GM19463 (cell line): ENCODE measurements at regions not wholly inside any gene's neighbourhood (a gene's known extent, or its start where the extent isn't known, plus 50 kb on each side); places are given as distances from the start of the nearest gene placed in this dataset.

Experiments
- ATAC-seq: cut with Tn5 transposase; IDR thresholded peaks from one replicate; pipeline ENCODE4 v1.9.1; 2021; ENCODE audit warnings: mild to moderate bottlenecking, moderate library complexity; ENCODE audit not compliant: unreplicated experiment

- no peak for ATAC-seq
Measured at GRCh38 chr14:71321574-71322315, 414.5 kb downstream of the PCNX1 start.

GRCh38 chr14:71322655-71323250 lies 415.5 kb downstream of the PCNX1 start:
- no peak for ATAC-seq

- ATAC-seq, result no peak
Measured at GRCh38 chr14:71324767-71325272, 417.6 kb downstream of the PCNX1 start.

- no peak for ATAC-seq
Measured at GRCh38 chr14:71327691-71328090, 420.4 kb downstream of the PCNX1 start.

- ATAC-seq, result no peak
Measured at GRCh38 chr14:71328183-71328582, 420.9 kb downstream of the PCNX1 start.

GRCh38 chr14:71328954-71329353 lies 421.7 kb downstream of the PCNX1 start:
- ATAC-seq, result no peak

GRCh38 chr14:71331403-71331802 lies 424.1 kb downstream of the PCNX1 start:
- ATAC-seq, result no peak

- ATAC-seq, result no peak
Measured at GRCh38 chr14:71332476-71332875, 425.2 kb downstream of the PCNX1 start.

- no peak for ATAC-seq
Measured at GRCh38 chr14:71333705-71334104, 426.4 kb downstream of the PCNX1 start.

GRCh38 chr14:71336489-71337192 lies 429.4 kb downstream of the PCNX1 start:
- ATAC-seq, result no peak

- ATAC-seq, result no peak
Measured at GRCh38 chr14:71338153-71338552, 430.9 kb downstream of the PCNX1 start.

GRCh38 chr14:71339650-71340415 lies 432.6 kb downstream of the PCNX1 start:
- ATAC-seq, result no peak

- ATAC-seq, result no peak
Measured at GRCh38 chr14:71341156-71341555, 433.9 kb downstream of the PCNX1 start.

GRCh38 chr14:71343724-71344123 lies 436.5 kb downstream of the PCNX1 start:
- ATAC-seq, result no peak

- no peak for ATAC-seq
Measured at GRCh38 chr14:71344506-71344905, 437.2 kb downstream of the PCNX1 start.

- ATAC-seq, result peak; percentile 43
Measured at GRCh38 chr14:71346685-71347084, 439.4 kb downstream of the PCNX1 start.

- peak; percentile 46 for ATAC-seq
Measured at GRCh38 chr14:71348394-71348793, 441.1 kb downstream of the PCNX1 start.

GRCh38 chr14:71348817-71349216 lies 441.6 kb downstream of the PCNX1 start:
- no peak for ATAC-seq

GRCh38 chr14:71354142-71354541 lies 446.9 kb downstream of the PCNX1 start:
- ATAC-seq, result no peak

- no peak for ATAC-seq
Measured at GRCh38 chr14:71354801-71355200, 447.5 kb downstream of the PCNX1 start.
